ENCODE measurements at regions not wholly inside any gene's neighbourhood (a gene's known extent, or its start where the extent isn't known, plus 50 kb on each side); places are given as distances from the start of the nearest gene placed in this dataset.
A peak's percentile ranks its signal among the peaks of the same experiment; 100 is the strongest.
"Not testable (repeated sequence)": the region's sequence is repeated elsewhere in the genome, so short reads cannot be mapped to it uniquely, and the experiment has no call there.

DNA sequence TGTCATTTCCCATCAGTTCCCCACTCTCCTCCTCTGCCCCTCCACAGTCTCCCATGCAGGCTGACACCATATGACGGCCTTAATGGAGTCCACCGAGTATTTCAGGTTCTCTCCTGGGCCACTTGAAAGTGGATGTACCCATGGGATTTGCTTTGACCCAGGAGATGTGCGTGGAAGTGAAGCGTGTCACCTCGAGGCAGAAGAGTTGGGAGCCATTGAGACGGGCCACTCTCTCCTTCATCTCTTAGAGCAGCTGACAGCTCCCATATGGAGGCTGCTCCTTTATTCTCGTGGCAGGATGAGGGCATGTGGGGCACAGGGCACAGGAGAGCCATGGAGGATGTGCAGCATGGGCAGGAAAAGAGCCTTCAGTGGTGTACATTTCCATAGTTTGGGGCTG, 144.7 kb upstream of the CRYM start:
- ATAC-seq, DNase-seq: not testable (repeated sequence)

- not testable (repeated sequence) for ATAC-seq
Measured at GRCh38 chr16:21404699-21405098, 126.6 kb upstream of the CRYM start.

GRCh38 chr16:21397866-21398265, 119.8 kb upstream of the CRYM start:
- not testable (repeated sequence) for DNase-seq, ATAC-seq

More at GRCh38 chr16:21404699-21405098, 126.6 kb upstream of the CRYM start:
- DNase-seq: not testable (repeated sequence)

DNA sequence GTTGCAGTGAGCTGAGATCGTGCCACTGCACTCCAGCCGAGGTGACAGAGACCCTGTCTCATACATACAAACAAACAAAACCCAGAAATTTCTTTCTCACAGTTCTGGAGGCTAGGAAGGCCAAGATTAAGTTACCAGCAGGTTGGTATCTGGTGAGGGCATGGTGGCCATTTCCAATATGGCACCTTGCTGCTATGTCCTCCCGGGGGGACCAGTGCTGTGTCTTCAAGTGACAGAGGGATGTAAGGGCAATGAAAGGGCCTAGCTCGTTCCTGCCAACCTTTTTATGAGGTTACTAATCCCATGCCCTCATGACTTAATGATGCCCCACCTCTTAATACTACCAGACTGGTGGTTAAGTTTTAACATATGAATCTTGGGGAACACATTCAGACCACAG, 118.5 kb upstream of the CRYM start:
- not testable (repeated sequence) for ATAC-seq, DNase-seq

DNA sequence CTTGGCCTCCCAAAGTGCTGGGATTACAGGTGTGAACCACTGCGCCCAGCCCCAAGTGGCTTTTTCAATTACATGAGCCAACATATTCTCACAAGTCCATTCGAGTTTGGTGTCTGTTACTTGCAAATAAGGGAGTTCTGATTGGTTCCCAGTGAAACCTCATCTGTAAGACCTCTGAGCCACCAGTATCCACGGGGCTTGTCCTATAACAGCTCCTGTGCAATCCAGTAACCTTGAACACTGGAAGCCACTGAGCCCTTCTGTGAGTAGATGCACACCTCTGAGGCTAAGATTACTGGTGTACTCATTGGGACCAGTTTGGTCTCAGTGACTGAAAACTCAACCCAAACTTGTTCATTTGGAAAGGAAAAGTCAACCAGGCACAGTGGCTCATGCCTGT, 112.5 kb upstream of the CRYM start:
- ATAC-seq, DNase-seq: not testable (repeated sequence)

DNA sequence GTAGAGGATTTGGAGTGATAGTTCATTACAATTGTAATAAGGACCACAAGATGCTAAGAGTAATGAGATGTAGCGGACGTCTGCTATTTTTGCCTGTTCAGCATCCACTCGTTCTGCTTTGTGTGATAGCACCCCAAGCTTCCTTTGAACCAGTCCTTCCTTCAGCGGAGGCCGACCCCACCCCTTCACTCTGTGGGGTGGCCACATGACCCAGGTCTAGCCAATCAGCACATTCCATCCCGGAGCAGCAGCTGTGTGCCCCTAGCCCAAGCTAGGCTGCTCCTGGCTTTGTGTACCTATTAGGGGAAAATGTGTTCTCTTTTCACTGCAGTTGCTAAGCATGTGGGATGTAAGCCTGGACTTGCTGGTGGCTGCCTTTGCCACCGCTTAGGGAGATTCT, 111.8 kb upstream of the CRYM start:
- not testable (repeated sequence) for DNase-seq
- peak; percentile 43 for ATAC-seq

DNA sequence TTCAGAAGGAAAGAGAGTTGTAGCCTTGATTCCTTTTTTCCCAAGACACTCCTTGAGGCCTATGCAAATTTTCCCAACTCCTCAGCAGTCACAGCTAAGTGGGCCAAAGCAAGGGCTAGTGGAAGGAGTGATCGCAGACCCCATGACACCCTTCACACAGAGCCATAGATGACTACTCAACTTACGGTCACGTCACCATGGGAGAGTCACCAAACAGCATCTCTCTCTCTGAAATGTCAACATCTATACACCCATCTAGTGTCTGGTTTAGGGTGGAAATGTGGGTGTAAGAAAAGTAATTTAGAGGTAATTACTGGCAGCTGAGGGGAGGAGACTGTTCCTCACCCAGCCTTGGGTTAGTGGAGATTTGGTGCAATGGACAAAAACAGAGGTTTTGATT, 109.7 kb upstream of the CRYM start:
- not testable (repeated sequence) for DNase-seq, ATAC-seq

GRCh38 chr16:21386201-21386915, 108.3 kb upstream of the CRYM start:
- ATAC-seq, DNase-seq: not testable (repeated sequence)

GRCh38 chr16:21383682-21384081, 105.6 kb upstream of the CRYM start:
- not testable (repeated sequence) for ATAC-seq, DNase-seq

DNA sequence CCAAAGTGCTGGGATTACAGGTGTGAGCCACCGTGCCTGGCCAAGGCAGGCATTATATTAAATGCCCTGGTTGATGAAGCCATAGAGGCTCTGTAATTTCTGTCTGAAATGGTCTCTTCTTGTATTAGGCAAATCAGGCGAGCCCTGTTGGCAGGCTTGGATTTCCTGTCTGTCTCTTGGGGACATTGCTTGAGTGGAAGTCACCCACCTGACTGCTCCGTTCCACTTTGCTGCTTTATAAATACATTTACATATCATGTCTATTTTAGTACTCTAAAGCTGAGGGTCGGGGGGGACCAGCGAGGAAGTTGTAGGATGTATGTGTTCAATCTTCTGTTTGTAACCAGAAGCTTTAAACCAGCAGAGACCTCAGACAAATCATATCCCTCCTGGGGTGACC, 101.6 kb upstream of the CRYM start:
- not testable (repeated sequence) for DNase-seq, ATAC-seq

GRCh38 chr16:21376196-21376899, 98.3 kb upstream of the CRYM start:
- ATAC-seq, DNase-seq: not testable (repeated sequence)

GRCh38 chr16:21375334-21375733, 97.2 kb upstream of the CRYM start:
- ATAC-seq, DNase-seq: not testable (repeated sequence)

DNA sequence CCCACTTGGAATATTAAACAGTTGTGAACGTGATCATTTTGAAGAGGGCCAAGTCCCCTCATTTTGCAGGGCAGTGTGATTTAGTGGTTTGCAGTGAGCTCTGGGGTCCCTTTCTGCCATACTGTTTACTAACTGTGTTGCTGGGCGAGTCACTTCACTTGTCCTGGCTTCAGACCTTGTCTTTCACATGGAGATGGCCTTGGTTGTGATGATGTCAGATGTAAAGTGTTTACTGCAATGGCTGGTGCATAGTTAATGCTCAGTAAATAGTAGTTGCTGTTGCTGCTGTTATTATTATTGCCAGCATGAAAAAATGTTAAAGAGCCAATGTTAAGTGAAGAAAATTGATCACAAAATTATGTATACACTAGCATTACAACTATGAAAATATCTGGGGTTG, 95.4 kb upstream of the CRYM start:
- DNase-seq, ATAC-seq: not testable (repeated sequence)

DNA sequence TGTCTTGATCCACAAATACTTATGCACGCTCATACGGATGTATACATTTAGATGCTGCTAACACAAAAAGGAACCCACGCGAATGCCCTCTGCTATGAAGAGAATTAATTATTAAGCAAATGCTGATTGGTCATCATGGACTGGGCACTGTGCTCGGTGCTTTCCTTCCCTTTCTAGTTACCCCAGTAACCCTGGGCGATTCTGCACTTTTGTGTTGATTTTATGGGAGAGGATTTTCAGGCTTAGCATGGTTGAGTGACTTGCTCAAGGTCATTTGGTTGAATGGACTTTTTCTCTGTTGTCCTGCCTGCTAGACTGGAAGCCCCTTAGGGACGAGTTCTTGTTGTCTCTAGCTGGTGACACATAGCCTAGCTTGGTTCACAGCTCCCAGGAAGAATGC, 94.8 kb upstream of the CRYM start:
- not testable (repeated sequence) for DNase-seq, ATAC-seq

DNA sequence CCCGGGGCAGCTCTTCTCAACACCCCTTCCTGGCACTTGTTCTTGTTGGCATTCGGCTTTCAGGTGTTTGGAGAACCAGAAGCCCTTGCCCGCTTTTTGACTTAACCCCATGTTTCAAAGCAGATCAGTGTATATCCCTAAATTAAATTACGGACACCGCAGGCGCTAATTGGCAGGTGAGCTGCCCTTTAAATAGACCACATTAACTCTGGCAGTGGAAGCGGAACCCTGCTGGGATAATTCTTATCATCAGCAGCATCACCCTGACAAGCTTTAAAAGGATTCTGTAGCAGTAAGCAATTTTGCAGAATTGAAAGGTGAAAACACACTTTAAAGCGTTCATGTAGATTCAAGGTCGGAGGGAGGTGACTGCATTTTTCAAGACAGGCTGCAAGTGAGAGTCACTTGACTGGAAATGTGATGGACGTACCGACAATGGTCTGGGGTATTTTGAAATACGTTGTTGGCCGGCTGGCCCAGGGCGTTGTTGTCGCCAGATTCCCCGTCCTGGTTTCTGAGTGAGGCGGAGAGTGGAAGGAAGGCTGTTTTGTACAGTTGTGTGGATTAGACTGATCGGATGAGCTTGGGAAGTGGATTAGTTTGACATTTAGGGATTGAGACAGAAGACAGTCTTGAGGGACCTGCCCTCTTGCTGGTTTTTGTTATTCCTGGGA, 94.2 kb upstream of the CRYM start:
- ATAC-seq, DNase-seq: not testable (repeated sequence)

GRCh38 chr16:21370791-21371190, 92.7 kb upstream of the CRYM start:
- DNase-seq, ATAC-seq: not testable (repeated sequence)

DNA sequence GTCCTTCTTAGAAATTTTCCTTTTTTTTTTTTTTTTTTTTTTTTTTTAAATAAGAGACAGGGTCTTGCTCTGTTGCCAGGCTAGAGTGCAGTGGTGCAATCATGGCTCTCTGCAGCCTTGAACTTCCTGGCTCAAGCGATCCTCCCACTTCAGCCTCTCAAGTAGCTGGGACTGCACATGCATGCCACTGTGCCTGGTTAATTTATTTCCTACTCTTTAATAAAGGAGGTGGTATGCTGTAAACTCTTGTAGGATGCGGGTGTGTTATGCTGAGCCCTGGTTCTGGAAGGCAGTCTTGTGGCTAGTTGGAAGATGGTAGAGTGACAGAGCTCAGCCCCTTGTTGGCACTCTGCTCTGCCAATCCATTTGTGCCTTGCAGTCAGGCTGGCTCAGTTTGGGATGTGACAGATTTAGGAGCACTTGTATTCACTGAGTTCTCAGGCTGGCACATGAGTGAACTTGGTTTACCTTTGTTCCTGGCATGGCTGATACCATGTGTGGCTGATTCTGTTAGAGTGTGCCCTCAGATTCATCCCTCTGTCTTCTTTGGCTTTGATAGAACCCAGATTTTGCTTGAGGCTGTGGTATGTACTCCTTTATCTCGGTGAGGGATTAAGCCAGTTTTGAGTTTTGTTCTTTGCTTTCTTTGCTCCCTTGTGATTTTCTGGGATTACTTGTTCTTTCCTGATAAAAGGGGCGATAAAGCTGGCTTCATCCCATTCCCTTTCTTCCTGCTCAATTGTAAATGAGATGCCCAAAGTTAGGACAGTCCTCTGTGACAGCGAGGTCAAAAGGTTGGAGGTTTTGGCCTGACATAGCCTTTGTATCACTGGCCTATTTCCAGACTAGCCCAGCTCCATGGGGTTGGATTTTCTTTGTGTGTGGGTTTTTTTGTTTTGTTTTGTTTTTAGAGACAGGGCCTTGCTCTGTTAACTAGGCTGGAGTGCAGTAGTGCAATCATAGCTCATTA, 91.2 kb upstream of the CRYM start:
- not testable (repeated sequence) for DNase-seq, ATAC-seq

- not testable (repeated sequence) for DNase-seq, ATAC-seq
Measured at GRCh38 chr16:21367733-21368421, 89.8 kb upstream of the CRYM start.

- not testable (repeated sequence) for DNase-seq
- peak; percentile 72 for ATAC-seq
Measured at GRCh38 chr16:21366998-21367397, 88.9 kb upstream of the CRYM start.

DNA sequence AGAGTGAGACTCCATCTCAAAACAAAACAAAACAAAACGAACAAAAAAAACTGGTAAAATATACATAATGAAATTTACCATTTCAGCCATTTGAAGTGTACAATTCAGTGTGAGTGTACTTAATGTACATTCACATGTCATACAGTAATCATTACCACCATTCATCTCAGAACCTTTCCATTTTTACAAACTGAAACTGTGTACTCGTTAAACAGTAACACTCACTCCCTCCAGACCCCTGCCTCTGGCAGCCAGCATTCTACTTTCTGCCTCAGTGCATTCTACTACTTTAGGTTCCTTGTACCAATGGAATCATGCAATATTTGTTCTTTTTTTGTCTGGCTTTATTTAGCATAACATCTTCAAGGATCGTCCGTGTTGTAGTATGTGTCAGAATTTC, 87.5 kb upstream of the CRYM start:
- not testable (repeated sequence) for ATAC-seq, DNase-seq
